H9 (cell line): ENCODE measurements at regions not wholly inside any gene's neighbourhood (a gene's known extent, or its start where the extent isn't known, plus 50 kb on each side); places are given as distances from the start of the nearest gene placed in this dataset.

Experiments
- DNase-seq: peaks from one replicate; pipeline ENCODE4 v3.0.0-alpha.2; 2017
- H2AFZ ChIP-seq: one replicate; pipeline ENCODE4 v1.6.1; 2013; ENCODE audit warnings: mild to moderate bottlenecking, low read length, control low read depth, moderate library complexity
- H2AK5ac ChIP-seq: 2 replicates; pipeline ENCODE4 v1.6.1; 2013; ENCODE audit warnings: low read length, control low read depth, mixed read lengths; ENCODE audit not compliant: insufficient read length
- H2BK120ac ChIP-seq: one replicate; pipeline ENCODE4 v1.6.1; 2013; ENCODE audit warnings: low read depth, mild to moderate bottlenecking, low read length, control low read depth, inconsistent platforms; ENCODE audit not compliant: poor library complexity, severe bottlenecking
- H2BK12ac ChIP-seq: 2 replicates; pipeline ENCODE4 v1.6.1; 2013; ENCODE audit warnings: low read length, control low read depth, mixed read lengths, low read depth; ENCODE audit not compliant: insufficient read length
- H2BK15ac ChIP-seq: 2 replicates; pipeline ENCODE4 v1.6.1; 2013; ENCODE audit warnings: low read depth, low read length, control low read depth
- H2BK20ac ChIP-seq: one replicate; pipeline ENCODE4 v1.6.1; 2013; ENCODE audit warnings: low read depth, mild to moderate bottlenecking, low read length, control low read depth, inconsistent platforms; ENCODE audit not compliant: poor library complexity, severe bottlenecking
- H2BK5ac ChIP-seq: 2 replicates; pipeline ENCODE4 v1.6.1; 2013; ENCODE audit warnings: low read length, control low read depth, mixed read lengths; ENCODE audit not compliant: insufficient read length
- H3K14ac ChIP-seq: 2 replicates; pipeline ENCODE4 v1.6.1; 2013; ENCODE audit warnings: low read length, control low read depth; ENCODE audit not compliant: insufficient read depth
- H3K18ac ChIP-seq: 2 replicates; pipeline ENCODE4 v1.6.1; 2013; ENCODE audit warnings: low read depth, mild to moderate bottlenecking, mixed read lengths, low read length, control low read depth; ENCODE audit not compliant: insufficient read length
- H3K23ac ChIP-seq: 2 replicates; pipeline ENCODE4 v1.6.1; 2013; ENCODE audit warnings: low read length, control low read depth, mixed read lengths, low read depth; ENCODE audit not compliant: insufficient read length
- H3K23me2 ChIP-seq: 2 replicates; pipeline ENCODE4 v1.6.1; 2013; ENCODE audit warnings: low read depth, mild to moderate bottlenecking, mixed read lengths, low read length, control low read depth; ENCODE audit not compliant: insufficient read length, poor library complexity, severe bottlenecking
- H3K27ac ChIP-seq: 2 replicates; pipeline ENCODE4 v1.5.1; 2013; ENCODE audit warnings: low read length, control low read depth, mixed read lengths, low read depth; ENCODE audit not compliant: insufficient read length
- H3K27me3 ChIP-seq: 2 replicates; pipeline ENCODE4 v1.6.1; 2013; ENCODE audit warnings: low read length, control low read depth, inconsistent platforms; ENCODE audit not compliant: insufficient read depth
- H3K4ac ChIP-seq: 2 replicates; pipeline ENCODE4 v1.6.1; 2013; ENCODE audit warnings: low read depth, mild to moderate bottlenecking, control low read depth, inconsistent platforms, low read length, moderate library complexity
- H3K4me1 ChIP-seq: 2 replicates; pipeline ENCODE4 v1.6.1; 2013; ENCODE audit warnings: low read length, control low read depth, inconsistent platforms; ENCODE audit not compliant: insufficient read depth
- H3K4me2 ChIP-seq: 2 replicates; pipeline ENCODE4 v1.6.1; 2013; ENCODE audit warnings: low read length, control low read depth, mixed read lengths; ENCODE audit not compliant: insufficient read length, insufficient read depth
- H3K56ac ChIP-seq: 2 replicates; pipeline ENCODE4 v1.6.1; 2013; ENCODE audit warnings: low read depth, mild to moderate bottlenecking, mixed read lengths, low read length, control low read depth; ENCODE audit not compliant: insufficient read length
- H3K79me1 ChIP-seq: 2 replicates; pipeline ENCODE4 v1.6.1; 2013; ENCODE audit warnings: low read depth, mild to moderate bottlenecking, moderate library complexity, low read length, control low read depth, inconsistent platforms; ENCODE audit not compliant: insufficient read depth, poor library complexity, severe bottlenecking
- H3K79me2 ChIP-seq: 2 replicates; pipeline ENCODE4 v1.6.1; 2013; ENCODE audit warnings: low read length, control low read depth, inconsistent platforms; ENCODE audit not compliant: insufficient read depth
- H3K9ac ChIP-seq: 2 replicates; pipeline ENCODE4 v1.6.1; 2013; ENCODE audit warnings: low read length, control low read depth, mixed read lengths; ENCODE audit not compliant: insufficient read length; ENCODE audit errors: extremely low read depth
- H3K9me3 ChIP-seq: one replicate; pipeline ENCODE4 v1.6.1; 2013; ENCODE audit warnings: low read depth, low read length, inconsistent platforms; ENCODE audit not compliant: control insufficient read depth
- H3T11ph ChIP-seq: one replicate; pipeline ENCODE4 v1.6.1; 2013; ENCODE audit warnings: mild to moderate bottlenecking, low read length, control low read depth, inconsistent platforms
- H4K20me1 ChIP-seq: one replicate; pipeline ENCODE4 v1.6.1; 2013; ENCODE audit not compliant: control insufficient read depth, insufficient read length, insufficient read depth
- H4K5ac ChIP-seq: 2 replicates; pipeline ENCODE4 v1.6.1; 2013; ENCODE audit warnings: low read depth, mild to moderate bottlenecking, mixed read lengths, low read length, control low read depth; ENCODE audit not compliant: insufficient read length
- H4K8ac ChIP-seq: replicated peaks from 2 replicates; pipeline ENCODE4 v1.6.1; 2013; ENCODE audit warnings: low read length, control low read depth, mixed read lengths, low read depth; ENCODE audit not compliant: insufficient read length
- H4K91ac ChIP-seq: 2 replicates; pipeline ENCODE4 v1.6.1; 2013; ENCODE audit warnings: low read depth, mild to moderate bottlenecking, moderate library complexity, mixed read lengths, low read length, control low read depth; ENCODE audit not compliant: insufficient read length
- H3K27ac Mint-ChIP-seq, 3 experiments: 2 replicates in 2 of 3; 3 replicates in 1 of 3; pipeline ENCODE4 v1.8.0; 2020 to 2021; ENCODE audit warnings: mixed read lengths in 3 of 3, mild to moderate bottlenecking in 1 of 3, moderate library complexity in 1 of 3
- H3K27me3 Mint-ChIP-seq: 2 replicates; pipeline ENCODE4 v1.8.0; 2021; ENCODE audit warnings: low read depth, mild to moderate bottlenecking, moderate library complexity, mixed read lengths
- H3K36me3 Mint-ChIP-seq, 3 experiments: 2 replicates in 2 of 3; 3 replicates in 1 of 3; pipeline ENCODE4 v1.8.0; 2020 to 2021; ENCODE audit warnings: low read depth in 3 of 3, mixed read lengths in 3 of 3; ENCODE audit not compliant: insufficient read depth in 1 of 3
- H3K4me1 Mint-ChIP-seq, 2 experiments: 2 replicates each; pipeline ENCODE4 v1.8.0; 2020; ENCODE audit warnings: mixed read lengths in 2 of 2
- H3K4me3 Mint-ChIP-seq, 2 experiments: 2 replicates in 1 of 2; 3 replicates in 1 of 2; pipeline ENCODE4 v1.8.0; 2020 to 2021; ENCODE audit warnings: mild to moderate bottlenecking in 2 of 2, mixed read lengths in 2 of 2, moderate library complexity in 1 of 2
- H3K9me3 Mint-ChIP-seq, 2 experiments: 2 replicates in 1 of 2; 3 replicates in 1 of 2; pipeline ENCODE4 v1.8.0; 2020; ENCODE audit warnings: mild to moderate bottlenecking in 2 of 2, mixed read lengths in 2 of 2, moderate library complexity in 1 of 2
- WGBS: extraction: QIAGEN DNeasy Blood & Tissue Kit; methylation state at CpG from one replicate; pipeline ENCODE4 v1.1.7; 2013; ENCODE audit warnings: missing lambda C conversion rate, low lambda C conversion rate, mixed read lengths; ENCODE audit not compliant: insufficient read length; ENCODE audit errors: extremely low coverage; 5-methylcytosine and 5-hydroxymethylcytosine counted together
- TF ChIP-seq, protein P1 (sequence below): fragments of 200-600 bp; sonication (generic); conservative IDR thresholded peaks from 3 replicates; pipeline ENCODE4 v1.8.0; 2021; ENCODE audit warnings: antibody characterized with exemption, mild to moderate bottlenecking

DNA sequence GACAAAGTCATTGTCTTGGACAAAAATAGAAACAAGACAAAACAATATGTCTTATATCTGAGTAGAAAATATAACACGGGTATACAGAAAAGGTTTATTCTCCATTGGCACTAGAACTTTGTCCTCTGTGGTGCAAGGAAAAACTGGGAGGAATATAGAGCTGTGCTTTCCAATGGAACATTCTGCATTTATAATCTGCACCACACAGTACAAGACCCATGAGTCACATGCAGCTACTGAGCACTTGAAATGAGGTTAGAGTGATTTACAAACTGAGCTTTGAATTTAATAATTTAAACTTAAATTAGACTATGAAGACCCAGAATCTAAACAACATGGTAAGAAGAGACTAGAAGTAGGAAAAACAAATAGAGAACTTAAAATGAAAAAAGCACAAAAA is 86.1 kb downstream of the RAP2A start:
- no peak overlapping the region for H3T11ph ChIP-seq
- no peak overlapping the region for H2BK120ac ChIP-seq
- H3K23ac ChIP-seq = no peak overlapping the region
- TF ChIP-seq, protein P1, sequence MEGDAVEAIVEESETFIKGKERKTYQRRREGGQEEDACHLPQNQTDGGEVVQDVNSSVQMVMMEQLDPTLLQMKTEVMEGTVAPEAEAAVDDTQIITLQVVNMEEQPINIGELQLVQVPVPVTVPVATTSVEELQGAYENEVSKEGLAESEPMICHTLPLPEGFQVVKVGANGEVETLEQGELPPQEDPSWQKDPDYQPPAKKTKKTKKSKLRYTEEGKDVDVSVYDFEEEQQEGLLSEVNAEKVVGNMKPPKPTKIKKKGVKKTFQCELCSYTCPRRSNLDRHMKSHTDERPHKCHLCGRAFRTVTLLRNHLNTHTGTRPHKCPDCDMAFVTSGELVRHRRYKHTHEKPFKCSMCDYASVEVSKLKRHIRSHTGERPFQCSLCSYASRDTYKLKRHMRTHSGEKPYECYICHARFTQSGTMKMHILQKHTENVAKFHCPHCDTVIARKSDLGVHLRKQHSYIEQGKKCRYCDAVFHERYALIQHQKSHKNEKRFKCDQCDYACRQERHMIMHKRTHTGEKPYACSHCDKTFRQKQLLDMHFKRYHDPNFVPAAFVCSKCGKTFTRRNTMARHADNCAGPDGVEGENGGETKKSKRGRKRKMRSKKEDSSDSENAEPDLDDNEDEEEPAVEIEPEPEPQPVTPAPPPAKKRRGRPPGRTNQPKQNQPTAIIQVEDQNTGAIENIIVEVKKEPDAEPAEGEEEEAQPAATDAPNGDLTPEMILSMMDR = no peak
- H3K27ac ChIP-seq = no peak overlapping the region
- H3K18ac ChIP-seq = no peak overlapping the region
- no peak overlapping the region for H2BK15ac ChIP-seq
- H2AK5ac ChIP-seq = no peak overlapping the region
- Mint-ChIP-seq H3K9me3 (peaks cover 2 to 4% of the 10 kb centered on the region in 2 experiments; a peak in 2 of 5 replicates), H3K4me3 (no peak overlapping the region), H3K27ac (no peak overlapping the region), H3K27me3 (no peaks in the 10 kb centered on the region), H3K36me3 (no peaks in the 10 kb centered on the region), H3K4me1 (no peaks in the 10 kb centered on the region)
- H2AFZ ChIP-seq = no peak overlapping the region
- H3K23me2 ChIP-seq = no peaks in the 10 kb centered on the region
- no peak overlapping the region for H3K56ac ChIP-seq
- H4K20me1 ChIP-seq = no peaks in the 10 kb centered on the region
- no peaks in the 10 kb centered on the region for H3K79me1 ChIP-seq
- H3K9me3 ChIP-seq = no peaks in the 10 kb centered on the region
- no peak overlapping the region for H4K91ac ChIP-seq
- H3K14ac ChIP-seq = no peak overlapping the region
- H3K27me3 ChIP-seq = no peaks in the 10 kb centered on the region
- no peak overlapping the region for H4K5ac ChIP-seq
- no peak overlapping the region for H4K8ac ChIP-seq
- no peak overlapping the region for H2BK5ac ChIP-seq
- H2BK12ac ChIP-seq = no peak overlapping the region
- H2BK20ac ChIP-seq = no peak overlapping the region
- no peaks in the 10 kb centered on the region for H3K4me1 ChIP-seq
- no peak overlapping the region for H3K4ac ChIP-seq
- whole genome bisulfite sequencing = no CpG with 5 or more reads among the region's 1 CpG
- H3K4me2 ChIP-seq = no peak overlapping the region
- no peak overlapping the region for H3K9ac ChIP-seq
- H3K79me2 ChIP-seq = no peaks in the 10 kb centered on the region
- DNase-seq = no peak
